ENCODE measurements at regions not wholly inside any gene's neighbourhood (a gene's known extent, or its start where the extent isn't known, plus 50 kb on each side); places are given as distances from the start of the nearest gene placed in this dataset.

DNA sequence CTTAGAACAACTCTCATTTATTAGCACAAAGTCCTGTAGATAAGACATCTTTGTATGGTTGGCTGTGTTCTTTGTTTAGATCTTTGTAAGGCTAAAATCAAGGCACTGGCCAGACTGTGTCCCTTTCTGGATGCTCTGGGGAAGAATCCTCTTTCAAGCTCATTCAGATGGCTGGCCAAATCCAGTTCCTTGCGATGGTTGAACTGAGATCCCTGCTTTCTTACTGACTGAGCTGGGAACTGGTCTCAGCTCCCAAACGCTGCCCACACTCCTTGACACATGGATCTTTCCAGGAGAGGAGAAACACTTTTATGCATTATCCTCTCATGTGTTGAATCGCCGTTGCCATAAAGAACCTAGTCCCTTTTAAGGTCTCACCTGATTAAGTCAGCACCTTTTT is 586.5 kb upstream of the IGFBP3 start (continued):
- TF ChIP-seq, protein P1, sequence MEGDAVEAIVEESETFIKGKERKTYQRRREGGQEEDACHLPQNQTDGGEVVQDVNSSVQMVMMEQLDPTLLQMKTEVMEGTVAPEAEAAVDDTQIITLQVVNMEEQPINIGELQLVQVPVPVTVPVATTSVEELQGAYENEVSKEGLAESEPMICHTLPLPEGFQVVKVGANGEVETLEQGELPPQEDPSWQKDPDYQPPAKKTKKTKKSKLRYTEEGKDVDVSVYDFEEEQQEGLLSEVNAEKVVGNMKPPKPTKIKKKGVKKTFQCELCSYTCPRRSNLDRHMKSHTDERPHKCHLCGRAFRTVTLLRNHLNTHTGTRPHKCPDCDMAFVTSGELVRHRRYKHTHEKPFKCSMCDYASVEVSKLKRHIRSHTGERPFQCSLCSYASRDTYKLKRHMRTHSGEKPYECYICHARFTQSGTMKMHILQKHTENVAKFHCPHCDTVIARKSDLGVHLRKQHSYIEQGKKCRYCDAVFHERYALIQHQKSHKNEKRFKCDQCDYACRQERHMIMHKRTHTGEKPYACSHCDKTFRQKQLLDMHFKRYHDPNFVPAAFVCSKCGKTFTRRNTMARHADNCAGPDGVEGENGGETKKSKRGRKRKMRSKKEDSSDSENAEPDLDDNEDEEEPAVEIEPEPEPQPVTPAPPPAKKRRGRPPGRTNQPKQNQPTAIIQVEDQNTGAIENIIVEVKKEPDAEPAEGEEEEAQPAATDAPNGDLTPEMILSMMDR (IDR thresholded peaks at IDR 0.05; ENCODE audit: control extremely low read depth in 1 of 3, insufficient read depth in 1 of 3, low read depth in 1 of 3, low read length in 3 of 3): no peak
- no peak for TF ChIP-seq CHD2 (IDR thresholded peaks at IDR 0.05; ENCODE audit: low read length)
- TF ChIP-seq ASH2L (IDR thresholded peaks at IDR 0.05; ENCODE audit: low read length): no peak
- no peak for TF ChIP-seq NANOG (IDR thresholded peaks at IDR 0.05; ENCODE audit: insufficient read depth, low read depth, low read length, poor library complexity, severe bottlenecking)
- TF ChIP-seq JUND (IDR thresholded peaks at IDR 0.05; ENCODE audit: low read length): no peak
- TF ChIP-seq EZH2 (IDR thresholded peaks at IDR 0.05; ENCODE audit: low read depth, low read length, severe bottlenecking): no peak
- TF ChIP-seq MAFK (IDR thresholded peaks at IDR 0.05; ENCODE audit: low read depth, low read length): no peak

All from H1 (cell line).